HL-60 (cell line): ENCODE measurements at regions not wholly inside any gene's neighbourhood (a gene's known extent, or its start where the extent isn't known, plus 50 kb on each side); places are given as distances from the start of the nearest gene placed in this dataset.

Source experiments
- CTCF ChIP-seq: IDR thresholded peaks from one replicate; pipeline ENCODE4 v1.5.1; 2011; ENCODE audit warnings: low read length, control low read depth, inconsistent platforms; ENCODE audit not compliant: insufficient read depth
- GABPA ChIP-seq: IDR thresholded peaks from 2 replicates; pipeline ENCODE4 v1.6.1; 2012; ENCODE audit warnings: low read depth
- POLR2AphosphoS5 ChIP-seq: IDR thresholded peaks from 2 replicates; pipeline ENCODE4 v1.6.1; 2012; ENCODE audit warnings: low read depth
- REST ChIP-seq: IDR thresholded peaks from 2 replicates; pipeline ENCODE4 v1.6.1; 2012; ENCODE audit warnings: low read depth; ENCODE audit not compliant: insufficient replicate concordance
- SPI1 ChIP-seq: IDR thresholded peaks from 2 replicates; pipeline ENCODE4 v1.6.1; 2012; ENCODE audit warnings: low read depth, mild to moderate bottlenecking, borderline replicate concordance

- TF ChIP-seq CTCF (no peak), POLR2AphosphoS5 (no peak), REST (no peak), SPI1 (no peak), GABPA (no peak)
These were observed 57.3 kb upstream of the SNTG2 start for GRCh38 chr2:893311-893710.
